Fibroblast of the conjunctiva (primary cell): ENCODE measurements at regions not wholly inside any gene's neighbourhood (a gene's known extent, or its start where the extent isn't known, plus 50 kb on each side); places are given as distances from the start of the nearest gene placed in this dataset.

Experiments
- DNase-seq: peaks from one replicate; pipeline ENCODE4 v3.0.0-alpha.2; 2010; ENCODE audit warnings: low read depth

- no peak for DNase-seq
Measured at GRCh38 chr2:79453918-79454317, 58.9 kb upstream of the CTNNA2 start.

- no peak for DNase-seq
Measured at GRCh38 chr2:79452651-79453050, 60.2 kb upstream of the CTNNA2 start.

- DNase-seq, result no peak
Measured at GRCh38 chr2:79447463-79447862, 65.4 kb upstream of the CTNNA2 start.

GRCh38 chr2:79446313-79446712 lies 66.5 kb upstream of the CTNNA2 start:
- DNase-seq, result no peak

- DNase-seq, result no peak
Measured at GRCh38 chr2:79437433-79438267, 75.2 kb upstream of the CTNNA2 start.

GRCh38 chr2:79434362-79434761 lies 78.5 kb upstream of the CTNNA2 start:
- DNase-seq, result no peak

- no peak for DNase-seq
Measured at GRCh38 chr2:79432731-79433146, 80.1 kb upstream of the CTNNA2 start.

GRCh38 chr2:79428745-79429144 lies 84.1 kb upstream of the CTNNA2 start:
- DNase-seq, result no peak

GRCh38 chr2:79414690-79415089 lies 98.2 kb upstream of the CTNNA2 start:
- DNase-seq, result no peak

- DNase-seq, result no peak
Measured at GRCh38 chr2:79394485-79394859, 118.4 kb upstream of the CTNNA2 start.

- no peak for DNase-seq
Measured at GRCh38 chr2:79393806-79394484, 118.9 kb upstream of the CTNNA2 start.

- no peak for DNase-seq
Measured at GRCh38 chr2:79393107-79393685, 119.7 kb upstream of the CTNNA2 start.

GRCh38 chr2:79389481-79389880 lies 123.4 kb upstream of the CTNNA2 start:
- no peak for DNase-seq

GRCh38 chr2:79388024-79388423 lies 124.8 kb upstream of the CTNNA2 start:
- no peak for DNase-seq

GRCh38 chr2:79387431-79387830 lies 125.4 kb upstream of the CTNNA2 start:
- no peak for DNase-seq

- no peak for DNase-seq
Measured at GRCh38 chr2:79383681-79384080, 129.2 kb upstream of the CTNNA2 start.

- no peak for DNase-seq
Measured at GRCh38 chr2:79375817-79376216, 137.0 kb upstream of the CTNNA2 start.

GRCh38 chr2:79373358-79374130 lies 139.3 kb upstream of the CTNNA2 start:
- DNase-seq, result no peak

GRCh38 chr2:79370976-79371538 lies 141.8 kb upstream of the CTNNA2 start:
- no peak for DNase-seq

GRCh38 chr2:79369127-79369526 lies 143.7 kb upstream of the CTNNA2 start:
- no peak for DNase-seq

GRCh38 chr2:79368116-79368630 lies 144.7 kb upstream of the CTNNA2 start:
- no peak for DNase-seq

- DNase-seq, result no peak
Measured at GRCh38 chr2:79359419-79359818, 153.4 kb upstream of the CTNNA2 start.
